ENCODE measurements at regions not wholly inside any gene's neighbourhood (a gene's known extent, or its start where the extent isn't known, plus 50 kb on each side); places are given as distances from the start of the nearest gene placed in this dataset.

GRCh38 chr12:111298582-111299436, 70.1 kb downstream of the PHETA1 start:
- H3K4me2 ChIP-seq (ENCODE audit: low read length): no peak overlapping the region
- no peaks in the 10 kb centered on the region for H3K36me3 ChIP-seq (ENCODE audit: insufficient read depth, low read length)
- TF ChIP-seq CTCF (IDR thresholded peaks at IDR 0.05; ENCODE audit: insufficient read depth, low read depth, low read length) (peak; percentile 67), EZH2 (IDR thresholded peaks at IDR 0.05; ENCODE audit: insufficient read depth, low read length) (no peak)
- H3K9me3 ChIP-seq (ENCODE audit: insufficient read depth, low read depth, low read length): peaks cover 3% of the 10 kb centered on the region
- no peak for FAIRE-seq
- no peak overlapping the region for H3K27ac ChIP-seq (ENCODE audit: low read depth, low read length)
- Mint-ChIP-seq H3K36me3 (ENCODE audit: low read depth, unreplicated experiment) (no peaks in the 10 kb centered on the region), H3K9me3 (ENCODE audit: unreplicated experiment) (no peaks in the 10 kb centered on the region), H3K4me3 (ENCODE audit: unreplicated experiment) (no peak overlapping the region), H3K27ac (ENCODE audit: unreplicated experiment) (peak overlapping the region; percentile 41), H3K27me3 (ENCODE audit: low read depth, unreplicated experiment) (peaks cover 10% of the 10 kb centered on the region), H3K4me1 (ENCODE audit: low read depth, unreplicated experiment) (no peaks in the 10 kb centered on the region)
- no peaks in the 10 kb centered on the region for H3K4me1 ChIP-seq (ENCODE audit: insufficient read depth, low read length)
- H3K79me2 ChIP-seq (ENCODE audit: insufficient read depth, low read length): no peaks in the 10 kb centered on the region
- no peaks in the 10 kb centered on the region for H4K20me1 ChIP-seq (ENCODE audit: insufficient read depth, low read length)
- no peak overlapping the region for H3K4me3 ChIP-seq (ENCODE audit: insufficient read depth, low read depth, low read length)
- peak; percentile 15 for DNase-seq (ENCODE audit: low read depth)
- H2AFZ ChIP-seq (ENCODE audit: low read depth, low read length): peak overlapping the region; percentile 34
- no peak overlapping the region for H3K9ac ChIP-seq (ENCODE audit: low read length)
- H3K27me3 ChIP-seq (ENCODE audit: insufficient read depth, low read length): peaks cover 4% of the 10 kb centered on the region

GRCh38 chr12:111297703-111298426, 71.0 kb downstream of the PHETA1 start:
- H3K4me2 ChIP-seq (ENCODE audit: low read length): no peak overlapping the region
- H3K4me3 ChIP-seq (ENCODE audit: insufficient read depth, low read depth, low read length): no peak overlapping the region
- H3K36me3 Mint-ChIP-seq (ENCODE audit: low read depth, unreplicated experiment): no peaks in the 10 kb centered on the region
- H2AFZ ChIP-seq (ENCODE audit: low read depth, low read length): no peak overlapping the region
- H3K4me3 Mint-ChIP-seq (ENCODE audit: unreplicated experiment): no peak overlapping the region
- no peaks in the 10 kb centered on the region for H3K4me1 ChIP-seq (ENCODE audit: insufficient read depth, low read length)
- no peak overlapping the region for H3K27ac ChIP-seq (ENCODE audit: low read depth, low read length)
- H3K36me3 ChIP-seq (ENCODE audit: insufficient read depth, low read length): no peaks in the 10 kb centered on the region
- TF ChIP-seq EZH2 (IDR thresholded peaks at IDR 0.05; ENCODE audit: insufficient read depth, low read length) (no peak), CTCF (IDR thresholded peaks at IDR 0.05; ENCODE audit: insufficient read depth, low read depth, low read length) (no peak)
- DNase-seq (ENCODE audit: low read depth): no peak
- no peak for FAIRE-seq
- peaks cover 4% of the 10 kb centered on the region for H3K27me3 ChIP-seq (ENCODE audit: insufficient read depth, low read length)
- no peaks in the 10 kb centered on the region for H4K20me1 ChIP-seq (ENCODE audit: insufficient read depth, low read length)
- peaks cover 10% of the 10 kb centered on the region for H3K27me3 Mint-ChIP-seq (ENCODE audit: low read depth, unreplicated experiment)
- no peaks in the 10 kb centered on the region for H3K4me1 Mint-ChIP-seq (ENCODE audit: low read depth, unreplicated experiment)
- no peaks in the 10 kb centered on the region for H3K79me2 ChIP-seq (ENCODE audit: insufficient read depth, low read length)
- H3K27ac Mint-ChIP-seq (ENCODE audit: unreplicated experiment): no peak overlapping the region
- no peaks in the 10 kb centered on the region for H3K9me3 Mint-ChIP-seq (ENCODE audit: unreplicated experiment)
- no peak overlapping the region for H3K9ac ChIP-seq (ENCODE audit: low read length)
- H3K9me3 ChIP-seq (ENCODE audit: insufficient read depth, low read depth, low read length): no peaks in the 10 kb centered on the region
